WI38 (cell line): ENCODE measurements at regions not wholly inside any gene's neighbourhood (a gene's known extent, or its start where the extent isn't known, plus 50 kb on each side); places are given as distances from the start of the nearest gene placed in this dataset.
"Not testable (repeated sequence)": the region's sequence is repeated elsewhere in the genome, so short reads cannot be mapped to it uniquely, and the experiment has no call there.

ENCODE experiments used
- H3K4me3 ChIP-seq: 2 replicates; pipeline ENCODE4 v1.5.1; 2011; ENCODE audit warnings: low read depth, mild to moderate bottlenecking, control low read depth, low read length
- TF ChIP-seq, protein P1 (sequence below): IDR thresholded peaks from 2 replicates; pipeline ENCODE4 v1.5.1; 2012; ENCODE audit warnings: low read depth, mild to moderate bottlenecking, control low read depth, low read length

DNA sequence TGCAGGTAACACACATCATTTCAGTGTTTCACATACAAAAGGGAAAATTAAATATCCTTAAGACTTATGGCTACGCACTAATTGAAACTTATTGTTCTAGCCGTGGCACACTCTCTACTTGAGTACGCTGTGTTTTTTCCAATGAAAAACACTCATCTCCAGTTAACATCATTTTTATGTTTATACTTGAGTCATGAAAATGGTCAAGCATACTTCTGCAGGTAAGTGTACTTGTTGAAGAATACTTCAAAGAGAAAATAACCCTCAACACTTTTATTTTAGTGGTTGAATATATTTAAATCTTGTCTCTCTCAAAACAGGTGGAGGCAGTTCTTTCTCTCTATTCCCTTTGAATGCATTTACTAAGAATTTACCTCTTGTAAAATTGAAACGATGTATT lies 538.7 kb upstream of the PCDH7 start:
- H3K4me3 ChIP-seq, result no peak overlapping the region
- TF ChIP-seq, protein P1, sequence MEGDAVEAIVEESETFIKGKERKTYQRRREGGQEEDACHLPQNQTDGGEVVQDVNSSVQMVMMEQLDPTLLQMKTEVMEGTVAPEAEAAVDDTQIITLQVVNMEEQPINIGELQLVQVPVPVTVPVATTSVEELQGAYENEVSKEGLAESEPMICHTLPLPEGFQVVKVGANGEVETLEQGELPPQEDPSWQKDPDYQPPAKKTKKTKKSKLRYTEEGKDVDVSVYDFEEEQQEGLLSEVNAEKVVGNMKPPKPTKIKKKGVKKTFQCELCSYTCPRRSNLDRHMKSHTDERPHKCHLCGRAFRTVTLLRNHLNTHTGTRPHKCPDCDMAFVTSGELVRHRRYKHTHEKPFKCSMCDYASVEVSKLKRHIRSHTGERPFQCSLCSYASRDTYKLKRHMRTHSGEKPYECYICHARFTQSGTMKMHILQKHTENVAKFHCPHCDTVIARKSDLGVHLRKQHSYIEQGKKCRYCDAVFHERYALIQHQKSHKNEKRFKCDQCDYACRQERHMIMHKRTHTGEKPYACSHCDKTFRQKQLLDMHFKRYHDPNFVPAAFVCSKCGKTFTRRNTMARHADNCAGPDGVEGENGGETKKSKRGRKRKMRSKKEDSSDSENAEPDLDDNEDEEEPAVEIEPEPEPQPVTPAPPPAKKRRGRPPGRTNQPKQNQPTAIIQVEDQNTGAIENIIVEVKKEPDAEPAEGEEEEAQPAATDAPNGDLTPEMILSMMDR, result no peak

DNA sequence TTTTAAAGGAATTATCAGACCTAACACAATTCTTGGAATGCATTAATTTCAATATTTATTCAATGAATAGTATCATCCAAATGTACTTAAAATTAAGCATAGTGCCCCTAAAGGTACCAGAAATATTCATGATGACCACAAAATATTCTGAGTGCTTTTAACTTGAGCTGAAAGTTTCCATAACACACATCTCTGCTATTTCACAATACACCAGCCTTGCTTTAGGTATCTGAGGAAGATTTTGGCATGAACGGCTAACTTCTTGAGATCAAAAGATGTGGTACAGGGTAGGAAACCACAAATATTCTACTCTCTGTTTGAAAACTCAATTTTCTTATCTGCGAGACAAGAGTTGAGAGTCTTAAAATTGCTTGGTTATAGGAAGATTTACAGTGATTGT lies 538.3 kb upstream of the PCDH7 start:
- H3K4me3 ChIP-seq, result no peak overlapping the region
- TF ChIP-seq, protein P1, result no peak

DNA sequence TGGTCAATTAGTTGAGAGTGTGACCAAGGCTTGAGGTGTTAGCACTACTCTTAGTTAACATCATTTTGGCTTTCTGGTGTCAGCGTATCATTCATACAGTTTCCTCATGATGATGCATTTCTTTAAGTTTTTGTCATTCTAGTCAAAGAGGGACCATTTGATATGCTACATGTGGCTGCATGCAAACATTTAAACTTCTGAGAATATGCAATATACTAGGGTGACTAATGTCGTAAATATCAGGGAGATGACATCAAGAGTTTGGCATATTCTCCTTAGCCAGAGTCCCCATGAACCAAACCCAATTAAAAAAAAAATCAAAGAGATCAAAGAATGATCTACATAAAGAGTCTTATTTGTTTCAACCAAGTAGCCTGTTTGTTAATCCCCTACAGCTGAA lies 537.4 kb upstream of the PCDH7 start:
- TF ChIP-seq, protein P1, result no peak
- no peak overlapping the region for H3K4me3 ChIP-seq

DNA sequence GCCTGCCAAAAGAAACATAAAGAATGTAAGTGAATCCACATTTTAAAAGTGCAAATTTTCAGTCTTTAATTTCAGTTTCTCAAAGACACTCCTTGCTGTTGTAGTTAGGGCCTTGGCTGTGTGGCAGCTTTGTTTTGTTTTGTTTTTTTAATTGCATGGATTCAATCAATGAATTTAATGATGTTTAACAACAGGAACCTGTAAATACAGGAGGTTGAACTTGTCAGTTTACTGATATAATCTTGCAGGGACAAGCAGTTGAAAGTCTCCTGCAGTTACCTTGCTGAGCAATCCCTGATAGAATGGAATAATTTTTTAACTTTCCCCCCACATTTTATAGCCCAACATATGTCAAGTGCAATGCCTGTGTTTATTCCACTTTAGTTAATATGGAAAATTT lies 528.3 kb upstream of the PCDH7 start:
- TF ChIP-seq, protein P1, result no peak
- H3K4me3 ChIP-seq, result no peak overlapping the region

DNA sequence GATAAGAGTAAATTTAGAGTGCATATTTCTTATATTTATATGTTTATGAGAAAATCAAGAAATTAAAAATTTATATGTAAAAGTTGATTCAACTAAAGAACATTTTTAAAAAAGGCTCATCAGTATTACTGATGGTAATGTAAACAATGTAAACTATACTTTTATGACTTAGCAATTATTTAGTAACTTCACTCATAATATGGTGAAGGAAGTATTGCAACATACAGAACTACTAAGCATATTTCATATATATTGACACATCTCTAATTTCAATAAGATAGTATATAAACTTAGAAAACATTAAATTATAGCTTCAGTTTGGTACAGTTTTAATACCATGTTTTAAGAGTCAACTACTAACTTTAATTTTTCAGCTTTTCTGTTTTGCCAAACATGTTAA lies 512.8 kb upstream of the PCDH7 start:
- TF ChIP-seq, protein P1, result no peak
- H3K4me3 ChIP-seq, result no peak overlapping the region

DNA sequence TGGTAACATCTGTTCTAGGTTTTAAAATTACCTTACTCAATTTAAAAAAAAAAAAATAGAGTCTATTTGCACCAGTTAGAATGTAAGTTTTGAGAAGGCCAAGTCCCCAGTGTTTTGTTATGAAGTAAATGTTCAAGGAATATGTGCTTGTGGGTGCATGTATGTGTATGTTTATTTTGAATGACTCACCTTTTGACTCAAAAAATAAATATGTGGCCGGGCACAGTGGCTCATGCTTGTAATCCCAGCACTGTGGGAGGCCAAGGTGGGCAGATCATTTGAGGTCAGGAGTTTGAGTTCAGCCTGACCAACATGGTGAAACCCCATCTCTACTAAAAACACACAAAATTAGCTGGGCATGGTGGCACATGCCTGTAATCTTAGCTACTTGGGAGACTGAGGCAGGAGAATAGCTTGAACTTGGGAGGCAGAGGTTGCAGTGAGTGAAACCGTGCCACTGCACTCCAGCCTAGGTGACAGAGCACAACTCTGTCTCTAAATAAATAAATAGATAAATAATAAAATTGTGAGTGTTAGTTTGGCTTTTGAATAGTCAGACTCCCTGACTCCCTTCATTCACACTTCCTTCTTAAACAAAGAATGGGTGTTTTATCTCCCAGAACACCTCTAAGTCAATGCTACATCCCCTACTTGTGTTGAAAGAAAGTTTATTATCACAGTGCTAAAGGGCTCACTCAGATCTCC lies 511.3 kb upstream of the PCDH7 start:
- no peak overlapping the region for H3K4me3 ChIP-seq
- TF ChIP-seq, protein P1, result no peak

DNA sequence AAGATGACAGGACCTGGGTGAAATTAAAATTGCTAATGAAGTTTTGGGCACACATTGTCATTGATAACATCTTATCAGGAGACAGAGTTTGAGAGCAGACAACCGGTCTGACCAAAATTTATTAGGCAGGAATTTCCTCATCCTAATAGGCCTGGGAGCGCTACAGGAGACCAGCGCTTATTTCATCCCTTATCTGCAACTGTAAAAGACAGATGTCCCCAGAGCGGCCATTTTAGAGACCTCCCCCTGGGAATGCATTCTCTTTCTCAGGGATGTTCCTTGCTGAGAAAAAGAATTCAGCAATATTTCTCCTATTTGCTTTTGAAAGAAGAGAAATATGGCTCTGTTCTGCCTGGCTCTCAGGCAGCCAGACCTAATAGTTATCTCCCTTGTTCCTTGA lies 504.2 kb upstream of the PCDH7 start:
- H3K4me3 ChIP-seq, result not testable (repeated sequence)

DNA sequence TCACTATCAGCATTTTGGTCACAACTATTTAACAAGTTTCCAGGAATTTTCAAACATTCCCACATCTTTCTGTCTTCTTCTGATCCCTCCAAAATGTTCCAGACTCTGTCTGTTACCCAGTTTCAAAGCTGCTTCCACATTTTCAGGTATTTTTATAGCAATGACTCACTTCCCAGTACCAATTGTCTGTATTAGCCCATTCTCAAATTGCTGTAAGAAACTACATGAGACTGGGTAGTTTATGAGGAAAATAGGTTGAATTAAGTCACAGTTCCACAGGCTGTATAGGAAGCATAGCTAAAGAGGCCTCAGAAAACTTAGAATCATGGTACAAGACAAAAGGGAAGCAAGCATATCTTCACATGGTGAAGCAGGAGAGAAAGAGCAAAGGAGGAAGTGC lies 475.0 kb upstream of the PCDH7 start:
- TF ChIP-seq, protein P1, result no peak
- no peak overlapping the region for H3K4me3 ChIP-seq
